Mesendoderm (in vitro differentiated cells): ENCODE measurements at regions not wholly inside any gene's neighbourhood (a gene's known extent, or its start where the extent isn't known, plus 50 kb on each side); places are given as distances from the start of the nearest gene placed in this dataset.
A peak's percentile ranks its signal among the peaks of the same experiment; 100 is the strongest.

Experiments used
- DNase-seq: peaks from one replicate; pipeline ENCODE4 v3.0.0; 2013
- H2AK5ac ChIP-seq: 2 replicates; pipeline ENCODE4 v1.6.1; 2013; ENCODE audit warnings: low read length, inconsistent platforms
- H2BK120ac ChIP-seq: 2 replicates; pipeline ENCODE4 v1.6.1; 2013; ENCODE audit warnings: low read depth, mild to moderate bottlenecking, low read length, moderate library complexity, mixed read lengths
- H2BK15ac ChIP-seq: replicated peaks from 2 replicates; pipeline ENCODE4 v1.6.1; 2013; ENCODE audit warnings: low read depth, mild to moderate bottlenecking, moderate library complexity
- H2BK5ac ChIP-seq: 2 replicates; pipeline ENCODE4 v1.6.1; 2013; ENCODE audit warnings: low read length, inconsistent platforms
- H3K18ac ChIP-seq: 2 replicates; pipeline ENCODE4 v1.6.1; 2013; ENCODE audit warnings: mild to moderate bottlenecking, low read length, mixed read lengths
- H3K23ac ChIP-seq: one replicate; pipeline ENCODE4 v1.6.1; 2013; ENCODE audit warnings: low read length
- H3K27ac ChIP-seq: 2 replicates; pipeline ENCODE4 v1.5.1; 2013; ENCODE audit warnings: low read depth, mild to moderate bottlenecking, inconsistent platforms, low read length, moderate library complexity
- H3K27me3 ChIP-seq: 2 replicates; pipeline ENCODE4 v1.6.1; 2013; ENCODE audit warnings: low read length, control low read depth, mild to moderate bottlenecking, inconsistent platforms; ENCODE audit not compliant: insufficient read depth, poor library complexity
- H3K36me3 ChIP-seq: 2 replicates; pipeline ENCODE4 v1.6.1; 2013; ENCODE audit warnings: low read length, inconsistent platforms; ENCODE audit not compliant: control insufficient read depth, insufficient read depth
- H3K4ac ChIP-seq: one replicate; pipeline ENCODE4 v1.6.1; 2013; ENCODE audit warnings: low read depth, mild to moderate bottlenecking, low read length, moderate library complexity
- H3K4me1 ChIP-seq: 2 replicates; pipeline ENCODE4 v1.6.1; 2013; ENCODE audit warnings: low read depth, low read length, inconsistent platforms; ENCODE audit not compliant: control insufficient read depth
- H3K4me2 ChIP-seq: 2 replicates; pipeline ENCODE4 v1.6.1; 2013; ENCODE audit warnings: low read length
- H3K4me3 ChIP-seq: 2 replicates; pipeline ENCODE4 v1.5.1; 2013; ENCODE audit warnings: mild to moderate bottlenecking, low read length
- H3K56ac ChIP-seq: one replicate; pipeline ENCODE4 v1.6.1; 2013; ENCODE audit warnings: low read length
- H3K79me1 ChIP-seq: 2 replicates; pipeline ENCODE4 v1.6.1; 2013; ENCODE audit warnings: low read length, inconsistent platforms
- H3K79me2 ChIP-seq: 2 replicates; pipeline ENCODE4 v1.6.1; 2013; ENCODE audit warnings: mild to moderate bottlenecking, low read length; ENCODE audit not compliant: control insufficient read depth, insufficient read depth
- H3K9ac ChIP-seq: 2 replicates; pipeline ENCODE4 v1.6.1; 2013; ENCODE audit warnings: low read length, inconsistent platforms
- H4K5ac ChIP-seq: one replicate; pipeline ENCODE4 v1.6.1; 2013; ENCODE audit warnings: low read length
- H4K8ac ChIP-seq: one replicate; pipeline ENCODE4 v1.6.1; 2013; ENCODE audit warnings: low read depth, mild to moderate bottlenecking, control low read depth, low read length, moderate library complexity
- WGBS: extraction: QIAGEN DNeasy Blood & Tissue Kit; methylation state at CpG from one replicate; pipeline ENCODE4 v1.1.7; 2013; ENCODE audit warnings: low lambda C conversion rate, missing lambda C conversion rate; ENCODE audit not compliant: insufficient coverage; ENCODE audit errors: extremely low coverage; 5-methylcytosine and 5-hydroxymethylcytosine counted together

DNA sequence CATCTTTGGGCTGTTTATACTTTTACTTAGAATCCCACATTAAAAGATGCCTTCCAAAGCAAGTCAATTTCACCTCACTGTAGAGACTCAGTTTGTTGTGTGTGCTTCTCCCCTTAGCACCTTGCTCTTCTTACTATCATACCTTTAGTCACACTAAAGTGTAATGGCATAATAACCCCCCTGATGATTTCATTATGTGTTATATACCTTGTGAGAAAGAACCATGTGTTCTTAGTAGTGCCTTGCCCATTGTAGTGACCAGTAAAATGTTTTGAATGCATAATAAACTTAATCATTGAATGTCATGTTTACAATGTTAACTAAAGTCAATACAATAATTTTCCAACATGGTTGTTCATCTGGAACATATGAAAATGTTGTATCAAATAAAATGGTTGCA, 1621.9 kb downstream of the PCDH7 start:
- Histone ChIP-seq H2AK5ac (no peak overlapping the region), H3K79me2 (no peaks in the 10 kb centered on the region), H2BK5ac (no peak overlapping the region), H3K56ac (no peak overlapping the region), H3K4me3 (no peak overlapping the region), H3K36me3 (no peaks in the 10 kb centered on the region), H3K79me1 (no peaks in the 10 kb centered on the region), H3K27ac (no peak overlapping the region), H3K4me1 (no peaks in the 10 kb centered on the region), H3K23ac (no peak overlapping the region), H3K18ac (no peak overlapping the region), H3K27me3 (no peaks in the 10 kb centered on the region), H4K5ac (no peak overlapping the region), H2BK120ac (no peak overlapping the region), H3K4me2 (no peak overlapping the region), H3K9ac (no peak overlapping the region), H4K8ac (no peak overlapping the region), H3K4ac (no peak overlapping the region), H2BK15ac (no peak overlapping the region)
- no peak for DNase-seq

DNA sequence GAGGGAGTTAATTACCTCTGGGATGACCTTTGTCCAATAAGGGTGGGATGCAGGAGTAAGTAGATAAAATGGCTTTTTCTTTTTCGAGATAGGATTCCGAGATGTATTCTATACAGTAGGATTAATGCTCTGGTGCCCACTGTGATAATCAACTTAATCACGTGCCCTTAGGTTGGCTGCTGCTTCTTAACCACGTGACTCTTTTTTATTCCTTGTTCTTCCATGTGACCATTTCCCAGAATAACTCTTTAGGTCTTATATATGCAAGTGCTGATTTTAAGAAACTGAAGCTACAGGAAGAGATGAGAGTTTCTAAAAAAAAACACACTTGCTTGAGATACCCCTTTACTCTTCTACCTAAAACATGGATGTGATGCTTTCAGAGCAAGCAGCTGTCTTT, 1628.9 kb downstream of the PCDH7 start:
- H2BK15ac ChIP-seq: no peak overlapping the region
- no peak overlapping the region for H2BK120ac ChIP-seq
- H4K5ac ChIP-seq: no peak overlapping the region
- no peak overlapping the region for H3K9ac ChIP-seq
- no peak overlapping the region for H3K4me3 ChIP-seq
- H3K56ac ChIP-seq: no peak overlapping the region
- no peak overlapping the region for H4K8ac ChIP-seq
- H3K4me1 ChIP-seq: no peaks in the 10 kb centered on the region
- no peak for DNase-seq
- H2BK5ac ChIP-seq: no peak overlapping the region
- no peak overlapping the region for H3K4me2 ChIP-seq
- H3K36me3 ChIP-seq: no peaks in the 10 kb centered on the region
- H3K23ac ChIP-seq: no peak overlapping the region
- H3K18ac ChIP-seq: no peak overlapping the region
- no peaks in the 10 kb centered on the region for H3K79me2 ChIP-seq
- H2AK5ac ChIP-seq: no peak overlapping the region
- no peak overlapping the region for H3K27ac ChIP-seq
- no peak overlapping the region for H3K4ac ChIP-seq
- WGBS: no CpG with 5 or more reads among the region's 4 CpGs
- H3K27me3 ChIP-seq: no peaks in the 10 kb centered on the region
- H3K79me1 ChIP-seq: no peaks in the 10 kb centered on the region

DNA sequence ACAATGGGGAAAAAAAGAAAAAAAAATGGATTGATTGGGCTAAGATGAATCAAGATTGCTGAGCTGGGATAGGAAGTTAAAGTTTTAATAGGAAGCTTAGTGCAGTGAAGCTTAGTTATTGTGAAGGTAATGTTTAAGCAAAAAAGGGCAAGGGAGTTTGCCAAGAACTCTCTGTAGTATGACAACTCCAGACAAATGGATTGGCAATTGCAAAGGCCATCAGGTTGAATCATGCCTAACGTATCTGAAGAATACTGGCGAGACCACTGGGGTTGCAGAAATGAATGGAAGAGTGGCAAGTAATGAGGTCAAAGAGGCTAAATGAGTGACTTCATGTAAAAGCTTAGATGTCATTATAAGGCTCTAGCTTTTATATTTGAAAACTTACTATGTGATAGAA, 1654.0 kb downstream of the PCDH7 start:
- no peak overlapping the region for H3K9ac ChIP-seq
- no peak overlapping the region for H3K27ac ChIP-seq
- no peak for DNase-seq
- H2BK15ac ChIP-seq: no peak overlapping the region
- H3K23ac ChIP-seq: no peak overlapping the region
- no peak overlapping the region for H3K4me3 ChIP-seq
- no peak overlapping the region for H2BK120ac ChIP-seq
- no peaks in the 10 kb centered on the region for H3K36me3 ChIP-seq
- no CpG with 5 or more reads among the region's 2 CpGs for WGBS
- no peak overlapping the region for H4K8ac ChIP-seq
- no peaks in the 10 kb centered on the region for H3K79me1 ChIP-seq
- no peaks in the 10 kb centered on the region for H3K4me1 ChIP-seq
- H4K5ac ChIP-seq: no peak overlapping the region
- no peaks in the 10 kb centered on the region for H3K79me2 ChIP-seq
- no peaks in the 10 kb centered on the region for H3K27me3 ChIP-seq
- H3K4ac ChIP-seq: no peak overlapping the region
- H3K4me2 ChIP-seq: no peak overlapping the region
- H3K18ac ChIP-seq: no peak overlapping the region
- no peak overlapping the region for H3K56ac ChIP-seq
- H2BK5ac ChIP-seq: no peak overlapping the region
- H2AK5ac ChIP-seq: no peak overlapping the region

DNA sequence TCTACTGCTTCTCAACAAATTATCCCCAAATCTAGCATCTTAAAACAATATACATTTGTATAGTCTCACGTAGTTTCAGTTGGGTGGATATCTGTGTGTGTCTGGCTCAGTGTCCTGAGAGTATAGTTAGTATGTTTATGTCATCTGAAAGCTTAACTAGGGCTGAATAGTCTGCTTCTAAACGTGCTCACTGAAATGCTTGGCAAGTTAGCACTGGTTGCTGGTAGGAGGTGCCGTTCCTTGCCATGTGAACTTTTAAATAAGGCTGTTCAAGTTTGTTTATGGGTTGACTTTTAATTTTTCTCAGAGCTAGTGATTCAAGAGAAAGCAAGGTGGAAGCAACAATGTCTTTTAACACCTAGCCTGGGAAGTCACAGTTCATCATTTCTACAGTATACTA, 1673.6 kb downstream of the PCDH7 start:
- Histone ChIP-seq H3K79me1 (no peaks in the 10 kb centered on the region), H3K79me2 (no peaks in the 10 kb centered on the region), H3K4me1 (no peaks in the 10 kb centered on the region), H3K4me3 (no peak overlapping the region), H3K9ac (no peak overlapping the region), H2AK5ac (no peak overlapping the region), H3K23ac (no peak overlapping the region), H2BK5ac (no peak overlapping the region), H4K8ac (no peak overlapping the region), H3K56ac (no peak overlapping the region), H3K36me3 (no peaks in the 10 kb centered on the region), H3K18ac (no peak overlapping the region), H4K5ac (no peak overlapping the region), H2BK120ac (no peak overlapping the region), H3K27ac (no peak overlapping the region), H2BK15ac (no peak overlapping the region), H3K4ac (no peak overlapping the region), H3K4me2 (no peak overlapping the region), H3K27me3 (no peaks in the 10 kb centered on the region)
- no CpG with 5 or more reads among the region's 3 CpGs for WGBS
- DNase-seq: no peak

DNA sequence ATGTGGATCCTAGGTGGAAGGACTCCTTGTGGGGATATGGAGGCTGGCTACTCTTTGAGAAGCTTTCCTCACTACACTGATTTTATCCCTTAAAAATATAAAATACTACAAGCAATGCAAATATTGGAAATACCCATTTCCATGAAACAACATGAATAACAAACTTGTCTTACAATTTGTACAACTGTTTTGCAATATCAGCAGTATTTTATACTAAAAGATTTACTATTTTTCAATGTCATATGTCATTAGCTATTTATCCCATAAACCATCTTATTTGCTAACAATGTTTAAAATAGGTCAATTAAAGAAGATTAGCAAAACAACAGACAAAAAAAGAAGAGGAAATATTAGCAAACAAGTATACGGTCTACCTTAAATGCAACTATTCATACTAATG, 1674.1 kb downstream of the PCDH7 start:
- WGBS: no CpG with 5 or more reads among the region's 1 CpG
- Histone ChIP-seq H3K4me2 (no peak overlapping the region), H4K8ac (no peak overlapping the region)

DNA sequence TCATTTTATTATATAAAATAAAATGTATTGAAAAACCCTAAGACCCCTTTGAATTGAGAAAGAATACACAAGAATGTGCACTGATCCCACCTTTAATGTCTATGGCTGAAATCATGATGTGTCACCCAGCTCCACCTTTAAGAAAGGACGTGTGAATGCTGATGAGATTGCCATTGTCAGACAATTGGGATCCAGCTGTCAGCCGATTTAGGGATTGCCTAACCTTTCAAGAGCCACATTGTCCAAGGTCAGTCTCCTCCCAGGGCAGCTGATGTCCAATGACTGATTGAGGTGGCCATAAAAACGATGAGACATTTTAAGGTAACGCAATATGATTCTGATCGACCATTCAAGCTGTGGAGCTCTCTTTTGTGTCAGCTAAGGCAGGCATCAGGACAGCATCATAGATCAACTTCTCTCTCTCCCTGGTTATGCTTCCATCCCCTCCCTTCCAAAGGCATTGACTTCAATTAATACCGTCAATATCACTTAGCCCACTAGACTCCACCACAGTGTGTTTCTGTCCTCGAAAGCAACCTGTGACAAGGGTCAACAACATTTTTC, 1676.4 kb downstream of the PCDH7 start:
- Histone ChIP-seq H3K9ac (no peak overlapping the region), H3K27ac (no peak overlapping the region), H3K36me3 (no peaks in the 10 kb centered on the region), H3K4me2 (no peak overlapping the region), H2BK5ac (no peak overlapping the region), H3K18ac (no peak overlapping the region), H3K4ac (no peak overlapping the region), H2AK5ac (no peak overlapping the region), H3K4me1 (no peaks in the 10 kb centered on the region), H2BK120ac (no peak overlapping the region), H4K5ac (no peak overlapping the region), H3K4me3 (no peak overlapping the region), H3K27me3 (no peaks in the 10 kb centered on the region), H3K79me2 (no peaks in the 10 kb centered on the region), H4K8ac (no peak overlapping the region), H2BK15ac (no peak overlapping the region), H3K79me1 (no peaks in the 10 kb centered on the region), H3K56ac (no peak overlapping the region), H3K23ac (no peak overlapping the region)
- peak; percentile 20 for DNase-seq
- no CpG with 5 or more reads among the region's 7 CpGs for WGBS

More for the DNA sequence above, 1674.1 kb downstream of the PCDH7 start:
- Histone ChIP-seq H2BK15ac (no peak overlapping the region), H2BK5ac (no peak overlapping the region), H3K23ac (no peak overlapping the region), H2AK5ac (no peak overlapping the region), H3K4me3 (no peak overlapping the region), H3K27ac (no peak overlapping the region), H3K4ac (no peak overlapping the region), H3K27me3 (no peaks in the 10 kb centered on the region), H3K4me1 (no peaks in the 10 kb centered on the region), H3K56ac (no peak overlapping the region), H3K9ac (no peak overlapping the region), H4K5ac (no peak overlapping the region), H2BK120ac (no peak overlapping the region), H3K79me1 (no peaks in the 10 kb centered on the region), H3K36me3 (no peaks in the 10 kb centered on the region), H3K18ac (no peak overlapping the region), H3K79me2 (no peaks in the 10 kb centered on the region)
- no peak for DNase-seq
